Left ventricle myocardium inferior (tissue), 1 donor: ENCODE measurements at regions not wholly inside any gene's neighbourhood (a gene's known extent, or its start where the extent isn't known, plus 50 kb on each side); places are given as distances from the start of the nearest gene placed in this dataset.

Experiments used
- DNase-seq: peaks from one replicate; pipeline ENCODE4 v3.0.0-alpha.2; 2020
- H3K27ac ChIP-seq: fragments of 200-600 bp; replicated peaks from 2 replicates; pipeline ENCODE4 v1.8.0; 2021
- H3K27me3 ChIP-seq: fragments of 200-600 bp; 2 replicates; pipeline ENCODE4 v1.8.0; 2021; ENCODE audit warnings: low read depth
- H3K36me3 ChIP-seq: fragments of 200-600 bp; 2 replicates; pipeline ENCODE4 v1.8.0; 2021
- H3K4me1 ChIP-seq: fragments of 200-600 bp; 2 replicates; pipeline ENCODE4 v1.8.0; 2021
- H3K4me3 ChIP-seq: fragments of 200-600 bp; 2 replicates; pipeline ENCODE4 v1.8.0; 2021; ENCODE audit warnings: mild to moderate bottlenecking, moderate library complexity
- H3K9me3 ChIP-seq: fragments of 200-600 bp; replicated peaks from 2 replicates; pipeline ENCODE4 v1.8.0; 2021
- intact Hi-C: fragments of 100-400 bp; cut with micrococcal nuclease; formaldehyde crosslinking; loops from one replicate; pipeline ENCODE4 v1.11.0; 2022
- TF ChIP-seq, protein P1 (sequence below): fragments of 200-600 bp; IDR thresholded peaks from 2 replicates; pipeline ENCODE4 v1.8.0; 2021; ENCODE audit warnings: antibody characterized with exemption, mild to moderate bottlenecking, borderline replicate concordance
- donor health status: DM: no; HTN: yes; CAD: no; lungs with severe emphysema.

DNA sequence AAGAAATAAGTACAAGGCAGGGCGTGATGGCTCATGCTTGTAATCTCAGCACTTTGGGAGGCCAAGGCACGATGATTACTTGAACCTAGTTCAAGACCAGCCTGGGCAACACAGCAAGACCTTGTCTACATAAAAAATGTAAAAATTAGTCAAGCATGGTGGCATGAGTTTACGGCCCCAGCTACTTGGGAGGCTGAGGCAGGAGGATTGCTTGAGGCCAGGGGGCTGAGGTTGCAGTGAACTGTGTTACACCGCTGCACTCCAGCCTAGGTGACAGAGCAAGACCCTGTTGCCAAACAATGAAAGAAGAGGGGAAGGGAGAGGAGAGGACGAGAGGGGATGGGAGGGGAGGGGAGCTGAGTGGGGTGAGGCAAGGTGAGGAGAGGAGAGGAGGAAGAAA, 152.7 kb upstream of the PRICKLE2 start:
- peaks cover 28% of the 10 kb centered on the region for H3K9me3 ChIP-seq
- intact Hi-C loops, result no loop called here
- H3K4me3 ChIP-seq, result no peak overlapping the region
- TF ChIP-seq, protein P1, sequence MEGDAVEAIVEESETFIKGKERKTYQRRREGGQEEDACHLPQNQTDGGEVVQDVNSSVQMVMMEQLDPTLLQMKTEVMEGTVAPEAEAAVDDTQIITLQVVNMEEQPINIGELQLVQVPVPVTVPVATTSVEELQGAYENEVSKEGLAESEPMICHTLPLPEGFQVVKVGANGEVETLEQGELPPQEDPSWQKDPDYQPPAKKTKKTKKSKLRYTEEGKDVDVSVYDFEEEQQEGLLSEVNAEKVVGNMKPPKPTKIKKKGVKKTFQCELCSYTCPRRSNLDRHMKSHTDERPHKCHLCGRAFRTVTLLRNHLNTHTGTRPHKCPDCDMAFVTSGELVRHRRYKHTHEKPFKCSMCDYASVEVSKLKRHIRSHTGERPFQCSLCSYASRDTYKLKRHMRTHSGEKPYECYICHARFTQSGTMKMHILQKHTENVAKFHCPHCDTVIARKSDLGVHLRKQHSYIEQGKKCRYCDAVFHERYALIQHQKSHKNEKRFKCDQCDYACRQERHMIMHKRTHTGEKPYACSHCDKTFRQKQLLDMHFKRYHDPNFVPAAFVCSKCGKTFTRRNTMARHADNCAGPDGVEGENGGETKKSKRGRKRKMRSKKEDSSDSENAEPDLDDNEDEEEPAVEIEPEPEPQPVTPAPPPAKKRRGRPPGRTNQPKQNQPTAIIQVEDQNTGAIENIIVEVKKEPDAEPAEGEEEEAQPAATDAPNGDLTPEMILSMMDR, result no peak
- H3K27me3 ChIP-seq, result no peaks in the 10 kb centered on the region
- H3K27ac ChIP-seq, result no peak overlapping the region
- no peaks in the 10 kb centered on the region for H3K36me3 ChIP-seq
- H3K4me1 ChIP-seq, result no peaks in the 10 kb centered on the region
- no peak for DNase-seq

DNA sequence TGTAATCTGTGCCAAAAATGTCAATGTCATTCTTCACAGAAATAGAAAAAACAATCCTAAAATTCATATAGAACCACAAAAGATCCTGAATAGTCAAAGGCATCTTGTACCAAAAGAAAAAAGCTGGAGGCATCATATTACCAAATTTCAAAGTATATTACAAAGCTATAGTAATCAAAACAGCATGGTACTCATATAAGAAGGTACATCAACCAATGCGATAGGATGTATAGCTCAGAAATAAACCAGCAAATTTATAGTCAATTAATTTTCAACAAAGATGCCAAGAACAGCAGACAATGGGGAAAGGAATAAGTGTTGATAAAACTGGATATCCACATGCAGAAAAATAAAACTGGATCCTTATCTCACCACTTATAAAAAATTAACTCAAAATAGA, 150.5 kb upstream of the PRICKLE2 start:
- H3K36me3 ChIP-seq, result no peaks in the 10 kb centered on the region
- no peak overlapping the region for H3K4me3 ChIP-seq
- TF ChIP-seq, protein P1, result no peak
- intact Hi-C loops, result no loop called here
- no peaks in the 10 kb centered on the region for H3K27me3 ChIP-seq
- H3K27ac ChIP-seq, result no peak overlapping the region
- no peak for DNase-seq
- H3K9me3 ChIP-seq, result peaks cover 23% of the 10 kb centered on the region
- H3K4me1 ChIP-seq, result no peaks in the 10 kb centered on the region

DNA sequence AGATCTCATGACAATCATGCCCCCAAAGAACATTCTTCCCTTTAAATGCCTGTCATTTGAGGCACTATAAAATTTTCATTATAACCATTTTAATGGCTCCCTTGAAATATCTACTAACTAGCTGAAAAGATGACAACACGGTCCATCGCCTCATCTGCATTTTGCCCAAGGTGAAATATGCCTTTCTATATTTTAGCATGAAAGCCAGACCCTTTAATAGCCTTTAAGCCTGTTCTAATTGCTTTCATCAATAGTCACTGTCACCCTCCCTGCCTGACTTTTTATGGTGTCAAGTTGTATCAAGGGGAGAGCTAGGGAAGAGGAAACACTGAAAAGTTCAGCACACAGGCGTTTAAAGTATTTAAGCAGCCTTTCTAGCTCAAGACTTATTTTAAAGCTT, 144.1 kb upstream of the PRICKLE2 start:
- TF ChIP-seq, protein P1, result no peak
- no peaks in the 10 kb centered on the region for H3K9me3 ChIP-seq
- no peak overlapping the region for H3K27ac ChIP-seq
- H3K36me3 ChIP-seq, result no peaks in the 10 kb centered on the region
- H3K4me3 ChIP-seq, result no peak overlapping the region
- intact Hi-C loops, result no loop called here
- no peak for DNase-seq
- H3K27me3 ChIP-seq, result no peaks in the 10 kb centered on the region
- H3K4me1 ChIP-seq, result no peaks in the 10 kb centered on the region

DNA sequence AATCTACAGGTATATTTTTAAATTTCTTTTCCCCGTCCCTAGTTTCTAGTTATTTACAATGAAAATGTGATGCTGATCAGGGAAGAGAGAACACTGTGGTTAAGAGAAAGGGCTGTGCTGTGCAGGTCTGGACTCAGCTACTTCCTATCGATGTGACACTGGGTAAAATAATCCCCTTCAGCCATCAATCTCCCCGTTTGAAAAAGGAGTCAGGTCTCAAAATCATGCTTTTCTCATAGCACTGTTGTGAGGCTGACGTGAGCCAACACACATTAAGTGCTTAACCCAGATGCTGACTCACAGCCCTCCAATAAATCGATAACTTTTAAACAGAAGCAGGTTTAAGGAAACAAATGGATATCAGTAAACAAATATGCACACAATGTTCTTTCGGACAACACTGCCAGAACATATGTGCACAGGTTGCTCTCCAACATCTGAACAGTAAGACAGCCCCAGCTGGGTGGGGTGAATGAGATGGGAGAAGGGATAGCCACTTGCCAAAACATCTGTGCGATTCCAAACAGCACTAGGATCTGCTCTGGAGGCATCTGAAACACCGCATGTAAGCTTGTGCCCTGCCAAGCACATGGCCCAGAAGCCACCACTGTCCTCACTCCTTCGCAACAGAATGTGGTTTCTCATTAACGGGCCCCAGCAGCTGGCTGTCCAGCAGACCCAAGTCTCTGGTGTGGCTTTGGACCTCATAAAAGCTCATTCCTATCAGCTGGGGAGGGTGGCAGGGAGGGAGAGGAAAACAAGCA, 143.2 kb upstream of the PRICKLE2 start:
- H3K4me1 ChIP-seq, result no peaks in the 10 kb centered on the region
- TF ChIP-seq, protein P1, result no peak
- H3K9me3 ChIP-seq, result no peaks in the 10 kb centered on the region
- no peaks in the 10 kb centered on the region for H3K27me3 ChIP-seq
- H3K36me3 ChIP-seq, result no peaks in the 10 kb centered on the region
- DNase-seq, result no peak
- intact Hi-C loops, result no loop called here
- no peak overlapping the region for H3K4me3 ChIP-seq
- H3K27ac ChIP-seq, result no peak overlapping the region

DNA sequence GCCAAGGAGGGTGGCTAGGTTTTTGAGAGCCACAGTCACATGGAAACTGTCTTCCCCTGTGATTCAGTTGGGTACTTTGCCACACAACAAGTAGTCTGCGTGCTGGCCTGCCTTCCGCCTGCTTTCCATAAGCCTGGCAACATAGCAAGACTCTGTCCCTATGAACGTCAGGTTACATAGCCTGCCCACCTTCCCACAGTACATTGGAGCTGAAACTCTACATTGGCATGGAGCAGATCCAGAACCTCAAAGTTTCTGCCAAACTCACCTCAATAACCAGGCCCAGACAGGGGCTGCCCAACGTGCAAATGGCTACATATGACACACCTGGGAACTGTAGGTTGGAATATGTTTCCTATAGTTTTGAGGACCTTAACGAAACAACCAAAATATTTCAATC, 140.6 kb upstream of the PRICKLE2 start:
- Histone ChIP-seq H3K4me1 (no peaks in the 10 kb centered on the region), H3K9me3 (no peaks in the 10 kb centered on the region), H3K4me3 (no peak overlapping the region), H3K36me3 (no peaks in the 10 kb centered on the region), H3K27me3 (no peaks in the 10 kb centered on the region), H3K27ac (no peak overlapping the region)
- TF ChIP-seq, protein P1, result no peak
- intact Hi-C loops, result no loop called here
- DNase-seq, result no peak
